Neural cell (in vitro differentiated cells): ENCODE measurements at regions not wholly inside any gene's neighbourhood (a gene's known extent, or its start where the extent isn't known, plus 50 kb on each side); places are given as distances from the start of the nearest gene placed in this dataset.

Source experiments
- H2AFZ ChIP-seq: fragments of 200-600, 300-800 bp; sonication (generic), shearing (Covaris generic); 2 replicates; pipeline ENCODE4 v1.6.0; 2014; ENCODE audit warnings: low read depth, mild to moderate bottlenecking, antibody characterized with exemption, low read length, moderate library complexity
- H3F3A ChIP-seq: fragments of 200-600 bp; shearing (Covaris generic); 2 replicates; pipeline ENCODE4 v1.6.1; 2016; ENCODE audit warnings: mild to moderate bottlenecking, moderate library complexity, mixed read lengths, antibody characterized with exemption, low read length; ENCODE audit not compliant: insufficient read depth, poor library complexity, severe bottlenecking
- H3K27ac ChIP-seq: fragments of 200-600, 300-800 bp; sonication (generic), shearing (Covaris generic); 2 replicates; pipeline ENCODE4 v1.5.1; 2014; ENCODE audit warnings: mild to moderate bottlenecking, low read length, moderate library complexity
- H3K27me3 ChIP-seq: fragments of 300-800, 200-600 bp; sonication (generic), shearing (Covaris generic); 2 replicates; pipeline ENCODE4 v1.6.0; 2014; ENCODE audit warnings: mild to moderate bottlenecking, low read depth, low read length, moderate library complexity; ENCODE audit not compliant: insufficient read depth
- H3K36me3 ChIP-seq: fragments of 300-800, 200-600 bp; sonication (generic), shearing (Covaris generic); 2 replicates; pipeline ENCODE4 v1.5.1; 2014; ENCODE audit warnings: mild to moderate bottlenecking, antibody characterized with exemption, low read length, moderate library complexity; ENCODE audit not compliant: insufficient read depth
- H3K4me2 ChIP-seq: fragments of 300-800, 200-600 bp; sonication (generic), shearing (Covaris generic); 2 replicates; pipeline ENCODE4 v1.6.0; 2014; ENCODE audit warnings: mild to moderate bottlenecking, low read length
- H3K4me3 ChIP-seq: fragments of 300-800, 200-600 bp; sonication (generic), shearing (Covaris generic); 2 replicates; pipeline ENCODE4 v1.5.1; 2014; ENCODE audit warnings: mild to moderate bottlenecking, low read length, moderate library complexity
- H3K79me2 ChIP-seq: fragments of 200-600 bp; shearing (Covaris generic); replicated peaks from 2 replicates; pipeline ENCODE4 v1.6.0; 2014; ENCODE audit warnings: mild to moderate bottlenecking, low read length, moderate library complexity; ENCODE audit not compliant: insufficient read depth
- H3K9ac ChIP-seq: fragments of 300-800, 200-600 bp; sonication (generic), shearing (Covaris generic); 2 replicates; pipeline ENCODE4 v1.6.1; 2016; ENCODE audit warnings: mild to moderate bottlenecking, low read length, mixed read lengths
- H3K9me2 ChIP-seq: fragments of 200-600 bp; shearing (Covaris generic); 2 replicates; pipeline ENCODE4 v1.6.1; 2016; ENCODE audit warnings: mild to moderate bottlenecking, low read length, mixed read lengths; ENCODE audit not compliant: insufficient read depth
- H3K9me3 ChIP-seq: fragments of 200-600, 300-800 bp; sonication (generic), shearing (Covaris generic); 2 replicates; pipeline ENCODE4 v1.6.1; 2016; ENCODE audit warnings: mild to moderate bottlenecking, mixed run types, low read length, moderate library complexity, mixed read lengths
- H4K20me1 ChIP-seq: fragments of 200-600 bp; shearing (Covaris generic); 2 replicates; pipeline ENCODE4 v1.6.1; 2016; ENCODE audit warnings: mild to moderate bottlenecking, mixed run types; ENCODE audit not compliant: insufficient read depth
- EP300 ChIP-seq: fragments of 450-650 bp; conservative IDR thresholded peaks from 2 replicates; pipeline ENCODE4 v1.6.1; 2014; ENCODE audit warnings: antibody characterized with exemption, mild to moderate bottlenecking, moderate library complexity; ENCODE audit not compliant: poor library complexity, severe bottlenecking
- EZH2 ChIP-seq: fragments of 200-600, 300-800 bp; shearing (Covaris generic), sonication (generic); IDR thresholded peaks from 2 replicates; pipeline ENCODE4 v1.6.1; 2014; ENCODE audit warnings: antibody characterized with exemption, low read length, borderline replicate concordance, mild to moderate bottlenecking; ENCODE audit not compliant: insufficient read depth, poor library complexity, severe bottlenecking
- MXI1 ChIP-seq: fragments of 450-650 bp; conservative IDR thresholded peaks from 2 replicates; pipeline ENCODE4 v1.6.1; 2014; ENCODE audit warnings: antibody characterized with exemption, mild to moderate bottlenecking; ENCODE audit not compliant: poor library complexity, severe bottlenecking
- POLR2AphosphoS5 ChIP-seq: IDR thresholded peaks from 2 replicates; pipeline ENCODE4 v1.6.1; 2012
- RAD21 ChIP-seq: fragments of 450-650 bp; conservative IDR thresholded peaks from 2 replicates; pipeline ENCODE4 v1.6.1; 2014; ENCODE audit warnings: antibody characterized with exemption, mild to moderate bottlenecking, moderate library complexity
- REST ChIP-seq: IDR thresholded peaks from 2 replicates; pipeline ENCODE4 v1.6.1; 2012; ENCODE audit warnings: borderline replicate concordance
- SMC3 ChIP-seq: fragments of 450-650 bp; conservative IDR thresholded peaks from 2 replicates; pipeline ENCODE4 v1.6.1; 2014; ENCODE audit warnings: antibody characterized with exemption, mild to moderate bottlenecking, moderate library complexity; ENCODE audit not compliant: poor library complexity
- TAF1 ChIP-seq: IDR thresholded peaks from 2 replicates; pipeline ENCODE4 v1.6.1; 2012; ENCODE audit warnings: low read depth
- TF ChIP-seq, protein P1 (sequence below): fragments of 450-650 bp; IDR thresholded peaks from 2 replicates; pipeline ENCODE4 v1.5.1; 2014; ENCODE audit warnings: antibody characterized with exemption, mild to moderate bottlenecking, moderate library complexity; ENCODE audit not compliant: poor library complexity, severe bottlenecking

GRCh38 chr10:117654105-117654504 lies 111.6 kb downstream of the EMX2 start:
- H3K27ac ChIP-seq, result no peak overlapping the region
- no peak overlapping the region for H2AFZ ChIP-seq
- H3K27me3 ChIP-seq, result no peaks in the 10 kb centered on the region
- no peaks in the 10 kb centered on the region for H3K36me3 ChIP-seq
- TF ChIP-seq EP300 (no peak), RAD21 (no peak), EZH2 (no peak), TAF1 (no peak), SMC3 (no peak), MXI1 (no peak), POLR2AphosphoS5 (no peak), REST (no peak)
- TF ChIP-seq, protein P1, sequence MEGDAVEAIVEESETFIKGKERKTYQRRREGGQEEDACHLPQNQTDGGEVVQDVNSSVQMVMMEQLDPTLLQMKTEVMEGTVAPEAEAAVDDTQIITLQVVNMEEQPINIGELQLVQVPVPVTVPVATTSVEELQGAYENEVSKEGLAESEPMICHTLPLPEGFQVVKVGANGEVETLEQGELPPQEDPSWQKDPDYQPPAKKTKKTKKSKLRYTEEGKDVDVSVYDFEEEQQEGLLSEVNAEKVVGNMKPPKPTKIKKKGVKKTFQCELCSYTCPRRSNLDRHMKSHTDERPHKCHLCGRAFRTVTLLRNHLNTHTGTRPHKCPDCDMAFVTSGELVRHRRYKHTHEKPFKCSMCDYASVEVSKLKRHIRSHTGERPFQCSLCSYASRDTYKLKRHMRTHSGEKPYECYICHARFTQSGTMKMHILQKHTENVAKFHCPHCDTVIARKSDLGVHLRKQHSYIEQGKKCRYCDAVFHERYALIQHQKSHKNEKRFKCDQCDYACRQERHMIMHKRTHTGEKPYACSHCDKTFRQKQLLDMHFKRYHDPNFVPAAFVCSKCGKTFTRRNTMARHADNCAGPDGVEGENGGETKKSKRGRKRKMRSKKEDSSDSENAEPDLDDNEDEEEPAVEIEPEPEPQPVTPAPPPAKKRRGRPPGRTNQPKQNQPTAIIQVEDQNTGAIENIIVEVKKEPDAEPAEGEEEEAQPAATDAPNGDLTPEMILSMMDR, result no peak
- H3K9ac ChIP-seq, result no peak overlapping the region
- no peak overlapping the region for H3K4me2 ChIP-seq
- no peaks in the 10 kb centered on the region for H3K79me2 ChIP-seq
- no peak overlapping the region for H3K4me3 ChIP-seq
- no peaks in the 10 kb centered on the region for H3K9me2 ChIP-seq
- H3K9me3 ChIP-seq, result no peaks in the 10 kb centered on the region
- no peaks in the 10 kb centered on the region for H4K20me1 ChIP-seq
- H3F3A ChIP-seq, result no peaks in the 10 kb centered on the region

GRCh38 chr10:117656385-117657367 lies 114.1 kb downstream of the EMX2 start:
- TF ChIP-seq EZH2, result no peak
- TF ChIP-seq TAF1, result no peak
- no peak for TF ChIP-seq MXI1
- TF ChIP-seq REST, result no peak
- no peak for TF ChIP-seq POLR2AphosphoS5
- TF ChIP-seq, protein P1, result no peak
- no peak for TF ChIP-seq EP300
- Histone ChIP-seq H4K20me1 (no peaks in the 10 kb centered on the region), H3K27me3 (no peaks in the 10 kb centered on the region), H3K4me2 (no peak overlapping the region), H3K9me2 (no peaks in the 10 kb centered on the region), H3K79me2 (no peaks in the 10 kb centered on the region), H3K9ac (no peak overlapping the region), H2AFZ (no peak overlapping the region), H3F3A (no peaks in the 10 kb centered on the region), H3K27ac (no peak overlapping the region), H3K36me3 (no peaks in the 10 kb centered on the region), H3K9me3 (no peaks in the 10 kb centered on the region), H3K4me3 (no peak overlapping the region)
